HEK293 (cell line): ENCODE measurements at regions not wholly inside any gene's neighbourhood (a gene's known extent, or its start where the extent isn't known, plus 50 kb on each side); places are given as distances from the start of the nearest gene placed in this dataset.

Experiments used
- CTCF ChIA-PET: fragments of 350-600 bp; formaldehyde crosslinking; extraction: SDS; loops from one replicate; lab custom pipeline; 2021; ENCODE audit warnings: antibody characterized with exemption; lab: Yijun Ruan, JAX
- POLR2A ChIA-PET: fragments of 300-600 bp; formaldehyde crosslinking; extraction: SDS; loops from one replicate; lab custom pipeline; 2020; ENCODE audit warnings: antibody characterized with exemption, inconsistent platforms; lab: Yijun Ruan, JAX
- H3K27ac ChIP-seq: fragments of 200-500 bp; sonication (Bioruptor generic); 2 replicates; pipeline ENCODE4 v1.5.1; 2014; ENCODE audit warnings: low read depth, low read length, control low read depth, inconsistent platforms; ENCODE audit errors: extremely low read depth
- H3K36me3 ChIP-seq, 2 experiments: fragments of 200-500 bp in 1 of 2; sonication (Bioruptor generic) in 1 of 2; 1 replicate in 1 of 2; 2 replicates in 1 of 2; pipeline ENCODE4 v1.5.1; 2014 to 2017; ENCODE audit warnings: inconsistent platforms in 2 of 2, low read length in 2 of 2; ENCODE audit not compliant: control insufficient read depth in 2 of 2, insufficient read depth in 1 of 2
- H3K4me1 ChIP-seq: fragments of 200-500 bp; sonication (Bioruptor generic); 2 replicates; pipeline ENCODE4 v1.5.1; 2014; ENCODE audit warnings: mild to moderate bottlenecking, low read length, inconsistent platforms; ENCODE audit not compliant: control insufficient read depth, insufficient read depth
- H3K4me3 ChIP-seq: 2 replicates; pipeline ENCODE4 v1.5.1; 2011; ENCODE audit warnings: low read depth, mild to moderate bottlenecking, control low read depth, low read length, moderate library complexity
- H3K9me3 ChIP-seq: fragments of 200-500 bp; sonication (Bioruptor generic); 2 replicates; pipeline ENCODE4 v1.5.1; 2014; ENCODE audit warnings: low read depth, low read length, inconsistent platforms; ENCODE audit not compliant: control insufficient read depth, insufficient read depth
- BCL11A ChIP-seq: fragments of 450-650 bp; formaldehyde crosslinking; IDR thresholded peaks from 2 replicates; pipeline ENCODE4 v1.5.1; 2016; ENCODE audit warnings: low read depth, missing biosample characterization, missing genetic modification characterization
- EGR2 ChIP-seq: fragments of 450-650 bp; formaldehyde crosslinking; IDR thresholded peaks from 2 replicates; pipeline ENCODE4 v1.5.1; 2016; ENCODE audit warnings: low read depth, missing biosample characterization, missing genetic modification characterization
- GLI2 ChIP-seq: fragments of 450-650 bp; formaldehyde crosslinking; IDR thresholded peaks from 2 replicates; pipeline ENCODE4; 2017; ENCODE audit warnings: missing biosample characterization, missing genetic modification characterization, low read depth, borderline replicate concordance
- HIC1 ChIP-seq: fragments of 450-650 bp; formaldehyde crosslinking; IDR thresholded peaks from 2 replicates; pipeline ENCODE4 v1.5.1; 2016; ENCODE audit warnings: missing biosample characterization, missing genetic modification characterization
- IKZF3 ChIP-seq: fragments of 450-650 bp; IDR thresholded peaks from 2 replicates; pipeline ENCODE4 v1.5.0; 2018; ENCODE audit warnings: missing biosample characterization, mild to moderate bottlenecking, missing genetic modification characterization, moderate library complexity
- MZF1 ChIP-seq: fragments of 450-650 bp; formaldehyde crosslinking; IDR thresholded peaks from 2 replicates; pipeline ENCODE4 v1.5.1; 2017; ENCODE audit warnings: missing biosample characterization, missing genetic modification characterization, borderline replicate concordance
- REPIN1 ChIP-seq: fragments of 450-650 bp; formaldehyde crosslinking; IDR thresholded peaks from 2 replicates; pipeline ENCODE4 v1.5.1; 2017; ENCODE audit warnings: missing biosample characterization, missing genetic modification characterization, low read depth
- WT1 ChIP-seq: fragments of 450-650 bp; formaldehyde crosslinking; IDR thresholded peaks from 2 replicates; pipeline ENCODE4 v1.5.1; 2016; ENCODE audit warnings: missing biosample characterization, missing genetic modification characterization
- ZEB2 ChIP-seq: fragments of 450-650 bp; formaldehyde crosslinking; IDR thresholded peaks from 2 replicates; pipeline ENCODE4 v1.5.1; 2016; ENCODE audit warnings: missing biosample characterization, missing genetic modification characterization
- ZFHX2 ChIP-seq: fragments of 450-650 bp; formaldehyde crosslinking; conservative IDR thresholded peaks from 2 replicates; pipeline ENCODE4 v1.5.1; 2016; ENCODE audit warnings: missing biosample characterization, missing genetic modification characterization
- ZNF202 ChIP-seq: fragments of 450-650 bp; formaldehyde crosslinking; IDR thresholded peaks from 2 replicates; pipeline ENCODE4 v1.5.1; 2016; ENCODE audit warnings: missing biosample characterization, missing genetic modification characterization, borderline replicate concordance
- ZNF514 ChIP-seq: fragments of 450-650 bp; formaldehyde crosslinking; IDR thresholded peaks from 2 replicates; pipeline ENCODE4 v1.5.1; 2016; ENCODE audit warnings: missing biosample characterization, missing genetic modification characterization
- ZNF621 ChIP-seq: fragments of 450-650 bp; formaldehyde crosslinking; IDR thresholded peaks from 2 replicates; pipeline ENCODE4 v1.5.1; 2017; ENCODE audit warnings: missing biosample characterization, missing genetic modification characterization
- ZNF701 ChIP-seq: fragments of 450-650 bp; formaldehyde crosslinking; IDR thresholded peaks from 2 replicates; pipeline ENCODE4 v1.5.1; 2016; ENCODE audit warnings: missing biosample characterization, missing genetic modification characterization
- ZNF707 ChIP-seq: fragments of 450-650 bp; formaldehyde crosslinking; IDR thresholded peaks from 2 replicates; pipeline ENCODE4 v1.5.1; 2016; ENCODE audit warnings: missing biosample characterization, missing genetic modification characterization
- ZNF837 ChIP-seq: fragments of 450-650 bp; formaldehyde crosslinking; IDR thresholded peaks from 2 replicates; pipeline ENCODE4 v1.5.1; 2016; ENCODE audit warnings: missing biosample characterization, missing genetic modification characterization
- ZXDB ChIP-seq: fragments of 450-650 bp; formaldehyde crosslinking; IDR thresholded peaks from 2 replicates; pipeline ENCODE4 v1.5.1; 2016; ENCODE audit warnings: missing biosample characterization, missing genetic modification characterization
- TF ChIP-seq, protein P1 (sequence below): fragments of 450-650 bp; formaldehyde crosslinking; IDR thresholded peaks from 2 replicates; pipeline ENCODE4 v1.5.1; 2016; ENCODE audit warnings: missing biosample characterization, missing genetic modification characterization
- TF ChIP-seq, protein P2 (sequence below): fragments of 450-650 bp; formaldehyde crosslinking; IDR thresholded peaks from 2 replicates; pipeline ENCODE4 v1.5.1; 2017; ENCODE audit warnings: missing biosample characterization, missing genetic modification characterization

- H3K27ac ChIP-seq = no peak overlapping the region
- no peaks in the 10 kb centered on the region for H3K36me3 ChIP-seq
- no peaks in the 10 kb centered on the region for H3K9me3 ChIP-seq
- H3K4me1 ChIP-seq = no peaks in the 10 kb centered on the region
- ChIA-PET POLR2A (no interaction called here), CTCF (no interaction called here)
- H3K4me3 ChIP-seq = no peak overlapping the region
- TF ChIP-seq ZNF701 (no peak), ZNF514 (tag by site-specific recombination) (no peak), ZEB2 (tag by site-specific recombination) (no peak), ZNF707 (no peak), WT1 (tag by site-specific recombination) (no peak), ZNF837 (no peak), ZNF202 (tag by site-specific recombination) (no peak), BCL11A (tag by site-specific recombination) (no peak), GLI2 (tag by site-specific recombination) (no peak)
- TF ChIP-seq, protein P1, sequence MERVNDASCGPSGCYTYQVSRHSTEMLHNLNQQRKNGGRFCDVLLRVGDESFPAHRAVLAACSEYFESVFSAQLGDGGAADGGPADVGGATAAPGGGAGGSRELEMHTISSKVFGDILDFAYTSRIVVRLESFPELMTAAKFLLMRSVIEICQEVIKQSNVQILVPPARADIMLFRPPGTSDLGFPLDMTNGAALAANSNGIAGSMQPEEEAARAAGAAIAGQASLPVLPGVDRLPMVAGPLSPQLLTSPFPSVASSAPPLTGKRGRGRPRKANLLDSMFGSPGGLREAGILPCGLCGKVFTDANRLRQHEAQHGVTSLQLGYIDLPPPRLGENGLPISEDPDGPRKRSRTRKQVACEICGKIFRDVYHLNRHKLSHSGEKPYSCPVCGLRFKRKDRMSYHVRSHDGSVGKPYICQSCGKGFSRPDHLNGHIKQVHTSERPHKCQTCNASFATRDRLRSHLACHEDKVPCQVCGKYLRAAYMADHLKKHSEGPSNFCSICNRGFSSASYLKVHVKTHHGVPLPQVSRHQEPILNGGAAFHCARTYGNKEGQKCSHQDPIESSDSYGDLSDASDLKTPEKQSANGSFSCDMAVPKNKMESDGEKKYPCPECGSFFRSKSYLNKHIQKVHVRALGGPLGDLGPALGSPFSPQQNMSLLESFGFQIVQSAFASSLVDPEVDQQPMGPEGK = no peak
Measured at GRCh38 chr1:58412071-58412580, 134.4 kb downstream of the OMA1 start.

GRCh38 chr1:58409890-58410289, 136.6 kb downstream of the OMA1 start:
- TF ChIP-seq HIC1 (tag by site-specific recombination) (no peak), IKZF3 (tag by site-specific recombination) (no peak), REPIN1 (tag by site-specific recombination) (no peak), ZFHX2 (peak; percentile 64), EGR2 (peak; percentile 63; the same call in 1 of the 2 replicates), ZXDB (tag by site-specific recombination) (no peak), ZNF621 (no peak), MZF1 (tag by site-specific recombination) (peak; percentile 89; the same call in 1 of the 2 replicates)
- TF ChIP-seq, protein P1 = no peak
- TF ChIP-seq, protein P2, sequence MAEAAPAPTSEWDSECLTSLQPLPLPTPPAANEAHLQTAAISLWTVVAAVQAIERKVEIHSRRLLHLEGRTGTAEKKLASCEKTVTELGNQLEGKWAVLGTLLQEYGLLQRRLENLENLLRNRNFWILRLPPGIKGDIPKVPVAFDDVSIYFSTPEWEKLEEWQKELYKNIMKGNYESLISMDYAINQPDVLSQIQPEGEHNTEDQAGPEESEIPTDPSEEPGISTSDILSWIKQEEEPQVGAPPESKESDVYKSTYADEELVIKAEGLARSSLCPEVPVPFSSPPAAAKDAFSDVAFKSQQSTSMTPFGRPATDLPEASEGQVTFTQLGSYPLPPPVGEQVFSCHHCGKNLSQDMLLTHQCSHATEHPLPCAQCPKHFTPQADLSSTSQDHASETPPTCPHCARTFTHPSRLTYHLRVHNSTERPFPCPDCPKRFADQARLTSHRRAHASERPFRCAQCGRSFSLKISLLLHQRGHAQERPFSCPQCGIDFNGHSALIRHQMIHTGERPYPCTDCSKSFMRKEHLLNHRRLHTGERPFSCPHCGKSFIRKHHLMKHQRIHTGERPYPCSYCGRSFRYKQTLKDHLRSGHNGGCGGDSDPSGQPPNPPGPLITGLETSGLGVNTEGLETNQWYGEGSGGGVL (tag by site-specific recombination) = no peak
- Histone ChIP-seq H3K9me3 (no peaks in the 10 kb centered on the region), H3K4me3 (no peak overlapping the region), H3K4me1 (no peaks in the 10 kb centered on the region), H3K36me3 (no peaks in the 10 kb centered on the region), H3K27ac (no peak overlapping the region)
- POLR2A ChIA-PET = no interaction called here
- CTCF ChIA-PET = no interaction called here
